A673 (cell line): ENCODE measurements at regions not wholly inside any gene's neighbourhood (a gene's known extent, or its start where the extent isn't known, plus 50 kb on each side); places are given as distances from the start of the nearest gene placed in this dataset.

ENCODE experiments used
- CTCF ChIP-seq: fragments of 300-800, 200-600 bp; sonication (generic); conservative IDR thresholded peaks from 2 replicates; pipeline ENCODE4 v1.5.1; 2017; ENCODE audit warnings: low read depth, mild to moderate bottlenecking, antibody characterized with exemption, low read length, moderate library complexity, mixed read lengths
- EZH2 ChIP-seq: fragments of 200-600 bp; sonication (generic); IDR thresholded peaks from 2 replicates; pipeline ENCODE4 v1.6.1; 2017; ENCODE audit warnings: borderline replicate concordance, low read depth, mild to moderate bottlenecking, mixed read lengths, antibody characterized with exemption, low read length; ENCODE audit not compliant: poor library complexity, severe bottlenecking

- no peak for TF ChIP-seq EZH2
- no peak for TF ChIP-seq CTCF
Measured at GRCh38 chr4:27678027-27678426, 817.4 kb downstream of the STIM2 start.
